Keratinocyte (primary cell): ENCODE measurements at regions not wholly inside any gene's neighbourhood (a gene's known extent, or its start where the extent isn't known, plus 50 kb on each side); places are given as distances from the start of the nearest gene placed in this dataset.

Source experiments
- DNase-seq: peaks from one replicate; pipeline ENCODE4 v3.0.0-alpha.2; 2011; ENCODE audit warnings: low read depth, missing footprints, low spot score
- FAIRE-seq: peaks from 2 replicates; lab custom pipeline; 2011; peaks lifted over from hg19 to GRCh38; lab: Jason Lieb, UNC
- H2AFZ ChIP-seq: 2 replicates; pipeline ENCODE4 v1.6.0; 2012; ENCODE audit warnings: low read length, control low read depth, inconsistent platforms; ENCODE audit not compliant: control insufficient read depth
- H3K27ac ChIP-seq: 2 replicates; pipeline ENCODE4 v1.5.1; 2011; ENCODE audit warnings: low read length; ENCODE audit not compliant: control insufficient read depth, insufficient read depth
- H3K27me3 ChIP-seq: 3 replicates; pipeline ENCODE4 v1.6.0; 2011; ENCODE audit warnings: low read length; ENCODE audit not compliant: control insufficient read depth, insufficient read depth; ENCODE audit errors: extremely low read depth
- H3K36me3 ChIP-seq, 2 experiments: 2 replicates in 1 of 2; 3 replicates in 1 of 2; pipeline ENCODE4 v1.5.1; 2011; ENCODE audit warnings: low read length in 2 of 2, mild to moderate bottlenecking in 1 of 2; ENCODE audit not compliant: control insufficient read depth in 2 of 2, insufficient read depth in 2 of 2; ENCODE audit errors: extremely low read depth in 1 of 2
- H3K4me1 ChIP-seq: 3 replicates; pipeline ENCODE4 v1.5.1; 2011; ENCODE audit warnings: low read length; ENCODE audit not compliant: control insufficient read depth, insufficient read depth; ENCODE audit errors: extremely low read depth
- H3K4me2 ChIP-seq: 3 replicates; pipeline ENCODE4 v1.6.0; 2011; ENCODE audit warnings: low read depth, low read length; ENCODE audit not compliant: control insufficient read depth, insufficient read depth; ENCODE audit errors: extremely low read depth
- H3K4me3 ChIP-seq, 3 experiments: fragments of 200-600 bp in 1 of 3; sonication (generic) in 1 of 3; 2 replicates in 2 of 3; 3 replicates in 1 of 3; pipeline ENCODE4 v1.5.1; 2011 to 2016; ENCODE audit warnings: low read length in 3 of 3, mild to moderate bottlenecking in 3 of 3, control low read depth in 2 of 3, inconsistent platforms in 1 of 3, low read depth in 1 of 3, mixed read lengths in 1 of 3, mixed run types in 1 of 3, moderate library complexity in 1 of 3; ENCODE audit not compliant: control insufficient read depth in 2 of 3, insufficient read depth in 2 of 3; ENCODE audit errors: extremely low read depth in 1 of 3
- H3K79me2 ChIP-seq: 2 replicates; pipeline ENCODE4 v1.6.0; 2012; ENCODE audit warnings: low read length; ENCODE audit not compliant: control insufficient read depth, insufficient read depth
- H3K9ac ChIP-seq: 3 replicates; pipeline ENCODE4 v1.6.0; 2011; ENCODE audit warnings: low read length; ENCODE audit not compliant: control insufficient read depth, insufficient read depth; ENCODE audit errors: extremely low read depth
- H3K9me1 ChIP-seq: 3 replicates; pipeline ENCODE4 v1.6.0; 2011; ENCODE audit warnings: low read length; ENCODE audit not compliant: control insufficient read depth, insufficient read depth; ENCODE audit errors: extremely low read depth
- H3K9me3 ChIP-seq: 2 replicates; pipeline ENCODE4 v1.5.1; 2012; ENCODE audit warnings: low read depth, low read length; ENCODE audit not compliant: control insufficient read depth
- H4K20me1 ChIP-seq: 3 replicates; pipeline ENCODE4 v1.6.0; 2011; ENCODE audit warnings: low read length; ENCODE audit not compliant: control insufficient read depth, insufficient read depth; ENCODE audit errors: extremely low read depth
- EZH2 ChIP-seq: IDR thresholded peaks from one replicate; pipeline ENCODE4 v1.6.1; 2012; ENCODE audit warnings: inconsistent platforms, mild to moderate bottlenecking, low read length, moderate library complexity
- dilution Hi-C: fragments of 300-500 bp; cut with MboI; formaldehyde crosslinking; loops from one replicate; pipeline ENCODE4 v1.7.0; 2020; ENCODE audit warnings: low sequenced_read_pairs; ENCODE audit not compliant: extremely low pct_ligation_motif_present
- TF ChIP-seq, protein P1 (sequence below), 3 experiments: IDR thresholded peaks in 1 of 3; conservative IDR thresholded peaks in 1 of 3; optimal IDR thresholded peaks in 1 of 3; 2 replicates in 2 of 3; 3 replicates in 1 of 3; pipeline versions ENCODE3 to v1.5.1; 2011; ENCODE audit warnings: low read length in 3 of 3, mild to moderate bottlenecking in 3 of 3, moderate library complexity in 2 of 3, control low read depth in 1 of 3, inconsistent platforms in 1 of 3; ENCODE audit not compliant: insufficient read depth in 2 of 3; ENCODE audit errors: extremely low read depth in 1 of 3

DNA sequence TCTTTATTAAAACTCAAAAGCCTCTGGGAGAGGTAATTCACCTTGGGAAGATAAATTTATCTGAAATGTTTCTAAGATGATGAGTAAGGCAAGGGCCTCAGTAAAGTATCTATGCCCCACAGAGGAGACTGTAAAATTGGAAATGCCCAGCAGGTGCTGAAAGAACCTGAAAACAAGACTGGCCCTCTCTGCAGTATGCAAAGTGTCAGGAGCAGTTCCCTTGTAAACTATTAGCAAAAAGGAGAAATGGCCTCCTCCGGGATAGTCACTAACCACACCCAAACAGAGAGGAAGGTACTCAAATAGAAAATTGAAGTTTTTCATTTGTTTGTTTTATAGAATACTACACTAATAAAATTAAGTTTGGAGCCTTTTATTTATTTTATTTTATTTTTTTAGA is 81.2 kb downstream of the FZD1 start:
- no peak for DNase-seq
- Histone ChIP-seq H3K4me2 (no peak overlapping the region), H3K4me3 (no peak overlapping the region), H4K20me1 (no peaks in the 10 kb centered on the region), H3K27me3 (no peaks in the 10 kb centered on the region), H3K4me1 (no peaks in the 10 kb centered on the region), H3K9me1 (no peaks in the 10 kb centered on the region), H3K36me3 (no peaks in the 10 kb centered on the region), H3K27ac (no peak overlapping the region), H3K79me2 (no peaks in the 10 kb centered on the region), H2AFZ (no peak overlapping the region), H3K9me3 (no peaks in the 10 kb centered on the region), H3K9ac (no peak overlapping the region)
- dilution Hi-C loops: no loop called here
- FAIRE-seq: no peak
- TF ChIP-seq, protein P1, sequence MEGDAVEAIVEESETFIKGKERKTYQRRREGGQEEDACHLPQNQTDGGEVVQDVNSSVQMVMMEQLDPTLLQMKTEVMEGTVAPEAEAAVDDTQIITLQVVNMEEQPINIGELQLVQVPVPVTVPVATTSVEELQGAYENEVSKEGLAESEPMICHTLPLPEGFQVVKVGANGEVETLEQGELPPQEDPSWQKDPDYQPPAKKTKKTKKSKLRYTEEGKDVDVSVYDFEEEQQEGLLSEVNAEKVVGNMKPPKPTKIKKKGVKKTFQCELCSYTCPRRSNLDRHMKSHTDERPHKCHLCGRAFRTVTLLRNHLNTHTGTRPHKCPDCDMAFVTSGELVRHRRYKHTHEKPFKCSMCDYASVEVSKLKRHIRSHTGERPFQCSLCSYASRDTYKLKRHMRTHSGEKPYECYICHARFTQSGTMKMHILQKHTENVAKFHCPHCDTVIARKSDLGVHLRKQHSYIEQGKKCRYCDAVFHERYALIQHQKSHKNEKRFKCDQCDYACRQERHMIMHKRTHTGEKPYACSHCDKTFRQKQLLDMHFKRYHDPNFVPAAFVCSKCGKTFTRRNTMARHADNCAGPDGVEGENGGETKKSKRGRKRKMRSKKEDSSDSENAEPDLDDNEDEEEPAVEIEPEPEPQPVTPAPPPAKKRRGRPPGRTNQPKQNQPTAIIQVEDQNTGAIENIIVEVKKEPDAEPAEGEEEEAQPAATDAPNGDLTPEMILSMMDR (optimal IDR thresholded peaks at IDR 0.05 in 1 of 3, IDR thresholded peaks at IDR 0.05 in 1 of 3, conservative IDR thresholded peaks at IDR 0.05 in 1 of 3; ENCODE audit: extremely low read depth in 1 of 3, insufficient read depth in 2 of 3, low read length in 3 of 3): no peak
- no peak for TF ChIP-seq EZH2

DNA sequence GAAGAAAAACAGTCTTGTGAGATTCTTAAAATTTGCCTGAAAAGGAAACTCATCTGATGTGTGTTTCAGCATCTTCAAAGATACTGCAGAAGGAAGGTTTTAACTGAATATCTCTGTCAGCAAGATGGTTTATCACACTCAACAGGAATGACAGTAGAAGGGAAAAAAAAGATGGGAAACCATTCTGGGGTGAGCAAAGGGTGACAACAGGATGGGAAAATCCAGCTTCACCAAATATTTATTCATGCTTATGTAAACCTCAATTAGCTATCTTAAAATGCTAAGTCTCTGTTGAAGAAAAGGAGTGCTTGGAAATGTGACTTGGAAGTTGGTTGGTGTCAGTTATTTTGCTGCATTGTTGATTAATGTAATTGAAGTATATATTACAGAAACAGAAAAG is 82.2 kb downstream of the FZD1 start:
- no peak overlapping the region for H3K27ac ChIP-seq
- H3K27me3 ChIP-seq: no peaks in the 10 kb centered on the region
- no peaks in the 10 kb centered on the region for H4K20me1 ChIP-seq
- H3K4me3 ChIP-seq: no peak overlapping the region
- H3K9me3 ChIP-seq: no peaks in the 10 kb centered on the region
- no peaks in the 10 kb centered on the region for H3K79me2 ChIP-seq
- H3K9ac ChIP-seq: no peak overlapping the region
- DNase-seq (no peak), FAIRE-seq (no peak)
- no peak overlapping the region for H3K4me2 ChIP-seq
- H3K9me1 ChIP-seq: no peaks in the 10 kb centered on the region
- dilution Hi-C loops: no loop called here
- no peak overlapping the region for H2AFZ ChIP-seq
- TF ChIP-seq EZH2: no peak
- TF ChIP-seq, protein P1 (optimal IDR thresholded peaks at IDR 0.05 in 1 of 3, IDR thresholded peaks at IDR 0.05 in 1 of 3, conservative IDR thresholded peaks at IDR 0.05 in 1 of 3; ENCODE audit: extremely low read depth in 1 of 3, insufficient read depth in 2 of 3, low read length in 3 of 3): no peak
- no peaks in the 10 kb centered on the region for H3K4me1 ChIP-seq
- no peaks in the 10 kb centered on the region for H3K36me3 ChIP-seq
